ENCODE measurements at regions not wholly inside any gene's neighbourhood (a gene's known extent, or its start where the extent isn't known, plus 50 kb on each side); places are given as distances from the start of the nearest gene placed in this dataset.

- TF ChIP-seq EP300 (IDR thresholded peaks at IDR 0.05) (no peak), CTCF (IDR thresholded peaks at IDR 0.05) (no peak)
Measured at GRCh38 chr5:93240228-93240834, 340.7 kb downstream of the NR2F1-AS1 start.
